ENCODE measurements at regions not wholly inside any gene's neighbourhood (a gene's known extent, or its start where the extent isn't known, plus 50 kb on each side); places are given as distances from the start of the nearest gene placed in this dataset.

GRCh38 chr6:138557147-138557546 lies 57.9 kb upstream of the NHSL1 start:
- TF ChIP-seq EZH2phosphoT487 (IDR thresholded peaks at IDR 0.05; ENCODE audit: insufficient read depth, low read depth): no peak
- no peak for TF ChIP-seq EZH2 (IDR thresholded peaks at IDR 0.05; ENCODE audit: insufficient read depth, poor library complexity, severe bottlenecking)
